Tibial nerve (tissue), 4 donors: ENCODE measurements at regions not wholly inside any gene's neighbourhood (a gene's known extent, or its start where the extent isn't known, plus 50 kb on each side); places are given as distances from the start of the nearest gene placed in this dataset.

Experiments used
- EP300 ChIP-seq, 2 donors: sonication (generic); formaldehyde crosslinking; IDR thresholded peaks; one replicate each; pipeline ENCODE4 v1.6.1; 2017; ENCODE audit warnings: antibody characterized with exemption in 2 of 2, mild to moderate bottlenecking in 1 of 2
- POLR2A ChIP-seq, 2 donors: fragments of 450-650 bp; IDR thresholded peaks; one replicate each; pipeline ENCODE4 v1.6.1; 2017; ENCODE audit warnings: antibody characterized with exemption in 2 of 2, mild to moderate bottlenecking in 2 of 2, moderate library complexity in 2 of 2
- TF ChIP-seq, protein P1 (sequence below), 5 experiments: fragments of 200-600 bp in 3 of 5; fragments of 450-650 bp in 2 of 5; sonication (generic) in 3 of 5; IDR thresholded peaks; one replicate each; pipeline ENCODE4 v1.5.1; 2016 to 2019; ENCODE audit warnings: antibody characterized with exemption in 5 of 5, mild to moderate bottlenecking in 3 of 5, moderate library complexity in 2 of 5

DNA sequence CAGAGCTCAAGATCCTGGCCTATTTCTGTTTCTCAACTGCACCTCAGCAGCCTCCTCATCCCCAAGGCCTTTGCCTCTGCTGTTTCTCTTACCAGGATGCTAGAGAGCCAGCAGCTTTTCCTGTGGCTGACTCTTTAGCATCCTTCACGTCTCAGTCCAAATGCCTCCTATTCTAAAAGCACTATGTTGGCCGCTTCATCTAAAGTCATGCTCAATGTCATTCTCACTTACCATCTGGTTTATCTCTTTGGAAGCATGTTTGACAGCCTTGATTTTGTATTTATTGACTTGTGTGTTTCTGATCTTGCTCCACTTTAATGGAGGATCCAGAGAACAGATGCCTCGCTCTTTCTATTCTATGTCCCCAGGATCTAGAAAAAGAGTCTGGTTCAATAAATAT, 351.8 kb upstream of the CDH11 start:
- TF ChIP-seq, protein P1, sequence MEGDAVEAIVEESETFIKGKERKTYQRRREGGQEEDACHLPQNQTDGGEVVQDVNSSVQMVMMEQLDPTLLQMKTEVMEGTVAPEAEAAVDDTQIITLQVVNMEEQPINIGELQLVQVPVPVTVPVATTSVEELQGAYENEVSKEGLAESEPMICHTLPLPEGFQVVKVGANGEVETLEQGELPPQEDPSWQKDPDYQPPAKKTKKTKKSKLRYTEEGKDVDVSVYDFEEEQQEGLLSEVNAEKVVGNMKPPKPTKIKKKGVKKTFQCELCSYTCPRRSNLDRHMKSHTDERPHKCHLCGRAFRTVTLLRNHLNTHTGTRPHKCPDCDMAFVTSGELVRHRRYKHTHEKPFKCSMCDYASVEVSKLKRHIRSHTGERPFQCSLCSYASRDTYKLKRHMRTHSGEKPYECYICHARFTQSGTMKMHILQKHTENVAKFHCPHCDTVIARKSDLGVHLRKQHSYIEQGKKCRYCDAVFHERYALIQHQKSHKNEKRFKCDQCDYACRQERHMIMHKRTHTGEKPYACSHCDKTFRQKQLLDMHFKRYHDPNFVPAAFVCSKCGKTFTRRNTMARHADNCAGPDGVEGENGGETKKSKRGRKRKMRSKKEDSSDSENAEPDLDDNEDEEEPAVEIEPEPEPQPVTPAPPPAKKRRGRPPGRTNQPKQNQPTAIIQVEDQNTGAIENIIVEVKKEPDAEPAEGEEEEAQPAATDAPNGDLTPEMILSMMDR (IDR thresholded peaks at IDR 0.05): no peak
- TF ChIP-seq POLR2A (IDR thresholded peaks at IDR 0.05) (no peak), EP300 (IDR thresholded peaks at IDR 0.05) (no peak)
